ENCODE measurements at regions not wholly inside any gene's neighbourhood (a gene's known extent, or its start where the extent isn't known, plus 50 kb on each side); places are given as distances from the start of the nearest gene placed in this dataset.

DNA sequence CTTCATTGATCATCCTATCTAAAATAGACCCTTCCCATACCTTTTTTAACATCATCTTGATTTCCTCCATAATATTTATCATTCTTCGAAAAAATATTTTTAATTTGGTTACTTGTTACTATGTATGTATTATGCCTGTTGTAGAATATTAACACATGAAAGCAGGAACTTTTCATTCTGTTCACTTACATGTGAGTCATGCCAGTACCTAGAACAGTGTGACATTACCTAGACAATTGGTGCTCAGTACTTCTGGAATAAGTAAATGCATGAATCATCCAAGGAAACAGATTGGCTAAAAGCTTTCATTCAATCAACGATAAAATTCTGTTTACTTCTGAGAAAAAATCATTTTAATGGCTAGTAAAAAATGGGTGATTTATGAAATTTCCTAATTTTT, 76.4 kb downstream of the CXXC4 start:
- intact Hi-C loops (cut with DNase I), result no loop called here
- Histone ChIP-seq H3K27ac (no peak overlapping the region), H3K4me1 (no peaks in the 10 kb centered on the region), H3K36me3 (no peaks in the 10 kb centered on the region), H3K9me3 (no peaks in the 10 kb centered on the region), H3K27me3 (no peaks in the 10 kb centered on the region), H3K4me3 (replicated peaks in 1 of 3) (no peak overlapping the region)
- DNase-seq, result no peak
- TF ChIP-seq, protein P1, sequence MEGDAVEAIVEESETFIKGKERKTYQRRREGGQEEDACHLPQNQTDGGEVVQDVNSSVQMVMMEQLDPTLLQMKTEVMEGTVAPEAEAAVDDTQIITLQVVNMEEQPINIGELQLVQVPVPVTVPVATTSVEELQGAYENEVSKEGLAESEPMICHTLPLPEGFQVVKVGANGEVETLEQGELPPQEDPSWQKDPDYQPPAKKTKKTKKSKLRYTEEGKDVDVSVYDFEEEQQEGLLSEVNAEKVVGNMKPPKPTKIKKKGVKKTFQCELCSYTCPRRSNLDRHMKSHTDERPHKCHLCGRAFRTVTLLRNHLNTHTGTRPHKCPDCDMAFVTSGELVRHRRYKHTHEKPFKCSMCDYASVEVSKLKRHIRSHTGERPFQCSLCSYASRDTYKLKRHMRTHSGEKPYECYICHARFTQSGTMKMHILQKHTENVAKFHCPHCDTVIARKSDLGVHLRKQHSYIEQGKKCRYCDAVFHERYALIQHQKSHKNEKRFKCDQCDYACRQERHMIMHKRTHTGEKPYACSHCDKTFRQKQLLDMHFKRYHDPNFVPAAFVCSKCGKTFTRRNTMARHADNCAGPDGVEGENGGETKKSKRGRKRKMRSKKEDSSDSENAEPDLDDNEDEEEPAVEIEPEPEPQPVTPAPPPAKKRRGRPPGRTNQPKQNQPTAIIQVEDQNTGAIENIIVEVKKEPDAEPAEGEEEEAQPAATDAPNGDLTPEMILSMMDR (IDR thresholded peaks at IDR 0.05), result no peak
- WGBS, 2 donors, result 96% methylated on average over 2 of the region's 2 CpGs

DNA sequence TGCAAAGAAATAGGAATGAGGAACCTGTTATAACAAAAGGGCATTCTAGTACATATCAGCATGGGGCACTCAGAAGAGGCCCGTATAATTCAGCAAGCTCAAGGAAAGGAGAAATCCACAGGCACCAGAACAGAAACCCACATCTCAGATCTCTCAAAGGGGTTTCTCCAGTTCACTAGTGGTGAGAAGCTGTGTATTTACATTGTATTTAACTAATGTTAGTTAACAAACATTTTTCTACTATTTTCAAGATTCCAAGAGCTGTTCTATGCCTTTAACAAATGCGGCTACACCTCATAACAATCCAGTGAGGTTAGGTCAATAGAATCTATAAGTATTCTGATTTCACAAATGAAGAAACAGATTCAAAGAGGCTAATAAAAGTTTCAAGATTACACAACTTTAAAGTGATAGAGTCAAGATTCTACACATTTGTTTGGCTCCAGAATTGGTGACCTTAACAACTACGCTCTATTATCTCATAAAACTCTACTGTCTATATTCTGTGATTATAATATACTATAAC, 77.3 kb downstream of the CXXC4 start:
- intact Hi-C loops (cut with DNase I), result no loop called here
- TF ChIP-seq POLR2A (IDR thresholded peaks at IDR 0.05), result no peak
- TF ChIP-seq, protein P1 (IDR thresholded peaks at IDR 0.05), result no peak
- WGBS, 2 donors, result 86 to 89% methylated on average over 3 of the region's 3 CpGs
- Histone ChIP-seq H3K27ac (no peak overlapping the region), H3K4me3 (replicated peaks in 1 of 3) (no peak overlapping the region), H3K36me3 (no peaks in the 10 kb centered on the region), H3K9me3 (no peaks in the 10 kb centered on the region), H3K4me1 (no peaks in the 10 kb centered on the region), H3K27me3 (no peaks in the 10 kb centered on the region)
- DNase-seq, result no peak

DNA sequence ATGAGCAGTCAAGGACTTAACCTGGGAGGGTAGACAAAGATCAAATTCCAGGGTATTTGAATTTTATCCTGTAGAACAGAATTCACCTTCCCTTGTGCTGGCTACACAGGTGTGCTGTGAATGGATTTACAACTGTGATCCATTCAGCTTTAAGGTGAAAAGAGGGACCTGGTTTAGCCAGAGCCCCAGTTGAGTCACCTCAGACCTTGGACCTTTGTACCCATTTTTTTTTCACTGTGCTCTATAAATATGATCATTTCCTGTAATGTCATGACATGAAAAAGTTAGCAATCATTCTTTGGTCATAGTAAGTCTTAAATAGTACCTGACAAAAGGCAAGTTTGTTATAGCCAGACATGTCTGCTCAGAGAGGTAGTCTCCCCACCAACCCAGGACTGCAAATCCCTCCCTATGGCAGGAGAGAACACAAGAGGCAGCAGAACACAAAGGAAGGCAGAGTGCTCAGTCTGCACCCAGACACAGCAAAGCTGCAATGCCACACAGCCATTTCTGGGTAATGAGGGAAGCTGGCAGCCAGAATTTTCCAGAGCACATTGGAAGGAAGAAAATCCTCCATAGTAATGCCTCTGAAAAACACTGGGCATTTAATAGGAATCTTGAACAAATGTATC, 77.9 kb downstream of the CXXC4 start:
- TF ChIP-seq, protein P1 (IDR thresholded peaks at IDR 0.05), result no peak
- TF ChIP-seq POLR2A (IDR thresholded peaks at IDR 0.05), result no peak
- Histone ChIP-seq H3K4me1 (no peaks in the 10 kb centered on the region), H3K27ac (no peak overlapping the region), H3K4me3 (replicated peaks in 1 of 3) (no peak overlapping the region), H3K36me3 (no peaks in the 10 kb centered on the region), H3K9me3 (no peaks in the 10 kb centered on the region), H3K27me3 (no peaks in the 10 kb centered on the region)
- no peak for DNase-seq
- intact Hi-C loops (cut with DNase I), result no loop called here

DNA sequence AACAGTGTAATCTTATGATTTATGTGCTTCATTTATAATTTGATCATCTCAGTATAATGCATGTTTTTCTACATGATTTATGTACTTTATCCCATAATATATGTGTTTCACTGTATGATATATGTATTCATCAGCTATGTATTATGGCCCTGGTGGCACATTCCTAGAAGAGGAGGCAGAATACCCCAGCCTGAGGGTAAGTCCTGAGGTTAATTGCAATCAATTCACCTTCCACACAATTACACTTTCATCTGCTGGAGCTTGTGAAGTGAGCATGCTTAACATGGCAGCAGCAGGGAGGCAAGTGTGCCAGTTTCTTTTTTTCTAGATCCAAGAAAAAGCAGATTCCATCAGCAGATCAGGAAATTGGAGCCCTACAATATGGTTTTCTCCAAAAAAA, 81.2 kb downstream of the CXXC4 start:
- Histone ChIP-seq H3K4me3 (replicated peaks in 1 of 3) (no peak overlapping the region), H3K36me3 (no peaks in the 10 kb centered on the region), H3K4me1 (no peaks in the 10 kb centered on the region), H3K9me3 (no peaks in the 10 kb centered on the region), H3K27me3 (no peaks in the 10 kb centered on the region), H3K27ac (no peak overlapping the region)
- intact Hi-C loops (cut with DNase I), result no loop called here
- no peak for TF ChIP-seq POLR2A (IDR thresholded peaks at IDR 0.05)
- TF ChIP-seq, protein P1 (IDR thresholded peaks at IDR 0.05), result no peak
- no peak for DNase-seq

DNA sequence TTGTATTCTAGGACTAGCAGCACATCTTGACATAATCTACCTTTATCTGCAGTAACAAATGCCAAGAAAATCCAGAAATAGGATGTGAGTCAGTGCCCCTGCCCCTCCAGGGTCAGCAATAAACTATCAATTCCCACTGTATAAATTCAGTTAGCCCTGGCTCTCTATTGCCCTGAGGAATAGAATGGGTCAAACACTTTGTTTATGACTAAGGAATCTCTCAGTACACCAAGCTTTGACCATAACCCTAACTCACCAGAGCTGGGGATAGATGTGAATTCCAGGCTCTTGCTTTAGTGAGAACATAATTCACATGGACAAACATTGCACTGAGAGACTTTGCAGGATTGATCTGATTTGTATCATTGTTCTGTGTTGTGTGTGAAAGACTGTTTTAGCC, 82.3 kb downstream of the CXXC4 start:
- Histone ChIP-seq H3K27me3 (no peaks in the 10 kb centered on the region), H3K36me3 (no peaks in the 10 kb centered on the region), H3K4me3 (replicated peaks in 1 of 3) (no peak overlapping the region), H3K9me3 (no peaks in the 10 kb centered on the region), H3K4me1 (no peaks in the 10 kb centered on the region), H3K27ac (no peak overlapping the region)
- DNase-seq, result no peak
- TF ChIP-seq, protein P1 (IDR thresholded peaks at IDR 0.05), result no peak
- no peak for TF ChIP-seq POLR2A (IDR thresholded peaks at IDR 0.05)
- intact Hi-C loops (cut with DNase I), result no loop called here
